Endothelial cell (in vitro differentiated cells): ENCODE measurements at regions not wholly inside any gene's neighbourhood (a gene's known extent, or its start where the extent isn't known, plus 50 kb on each side); places are given as distances from the start of the nearest gene placed in this dataset.
"Not testable (repeated sequence)": the region's sequence is repeated elsewhere in the genome, so short reads cannot be mapped to it uniquely, and the experiment has no call there.

Experiments used
- DNase-seq: peaks from one replicate; pipeline ENCODE4 v3.0.0; 2021; ENCODE audit warnings: low spot score
- H3K27ac Mint-ChIP-seq: one replicate; pipeline ENCODE4 v1.8.0; 2021; ENCODE audit warnings: mixed read lengths, inconsistent platforms; ENCODE audit not compliant: unreplicated experiment
- H3K27me3 Mint-ChIP-seq: one replicate; pipeline ENCODE4 v1.8.0; 2021; ENCODE audit warnings: mild to moderate bottlenecking, moderate library complexity, mixed read lengths, inconsistent platforms; ENCODE audit not compliant: unreplicated experiment
- H3K36me3 Mint-ChIP-seq: one replicate; pipeline ENCODE4 v1.8.0; 2021; ENCODE audit warnings: mild to moderate bottlenecking, low read depth, mixed read lengths, inconsistent platforms; ENCODE audit not compliant: unreplicated experiment
- H3K4me1 Mint-ChIP-seq: one replicate; pipeline ENCODE4 v1.8.0; 2021; ENCODE audit warnings: mild to moderate bottlenecking, mixed read lengths, inconsistent platforms; ENCODE audit not compliant: unreplicated experiment
- H3K4me3 Mint-ChIP-seq: one replicate; pipeline ENCODE4 v1.8.0; 2021; ENCODE audit warnings: mild to moderate bottlenecking, mixed read lengths, inconsistent platforms; ENCODE audit not compliant: unreplicated experiment
- H3K9me3 Mint-ChIP-seq: one replicate; pipeline ENCODE4 v1.8.0; 2021; ENCODE audit warnings: mixed read lengths, inconsistent platforms; ENCODE audit not compliant: unreplicated experiment
- CTCF ChIP-seq: fragments of 200-600 bp; sonication (generic); IDR thresholded peaks from one replicate; pipeline ENCODE4 v1.5.0; 2021; ENCODE audit warnings: antibody characterized with exemption; ENCODE audit not compliant: unreplicated experiment

GRCh38 chr6:132187816-132188215 lies 213.5 kb downstream of the MOXD1 start:
- TF ChIP-seq CTCF, result no peak
- DNase-seq, result no peak
- no peaks in the 10 kb centered on the region for H3K27me3 Mint-ChIP-seq
- H3K36me3 Mint-ChIP-seq, result no peaks in the 10 kb centered on the region
- H3K9me3 Mint-ChIP-seq, result no peaks in the 10 kb centered on the region
- no peak overlapping the region for H3K4me3 Mint-ChIP-seq
- H3K27ac Mint-ChIP-seq, result no peak overlapping the region
- H3K4me1 Mint-ChIP-seq, result no peaks in the 10 kb centered on the region

GRCh38 chr6:132184966-132185365 lies 216.3 kb downstream of the MOXD1 start:
- not testable (repeated sequence) for H3K27me3 Mint-ChIP-seq, DNase-seq, H3K27ac Mint-ChIP-seq, H3K9me3 Mint-ChIP-seq, H3K4me1 Mint-ChIP-seq, H3K4me3 Mint-ChIP-seq, H3K36me3 Mint-ChIP-seq

GRCh38 chr6:132179955-132180354 lies 221.3 kb downstream of the MOXD1 start:
- Mint-ChIP-seq H3K27me3 (peaks cover 5% of the 10 kb centered on the region), H3K27ac (no peak overlapping the region), H3K4me1 (no peaks in the 10 kb centered on the region), H3K4me3 (no peak overlapping the region), H3K9me3 (peaks cover 21% of the 10 kb centered on the region), H3K36me3 (peaks cover 13% of the 10 kb centered on the region)
- no peak for TF ChIP-seq CTCF
- DNase-seq, result no peak

GRCh38 chr6:132174919-132175318 lies 223.7 kb upstream of the CCN2 start:
- no peak for TF ChIP-seq CTCF
- Mint-ChIP-seq H3K27ac (no peak overlapping the region), H3K27me3 (peaks cover 5% of the 10 kb centered on the region), H3K4me1 (no peaks in the 10 kb centered on the region), H3K9me3 (peaks cover 26% of the 10 kb centered on the region), H3K4me3 (no peak overlapping the region), H3K36me3 (peaks cover 19% of the 10 kb centered on the region)
- DNase-seq, result no peak

GRCh38 chr6:132168961-132169360 lies 217.8 kb upstream of the CCN2 start:
- Mint-ChIP-seq H3K27ac (no peak overlapping the region), H3K36me3 (peaks cover 4% of the 10 kb centered on the region), H3K4me3 (no peak overlapping the region), H3K9me3 (peaks cover 5% of the 10 kb centered on the region), H3K4me1 (no peaks in the 10 kb centered on the region), H3K27me3 (no peaks in the 10 kb centered on the region)
- no peak for TF ChIP-seq CTCF
- no peak for DNase-seq
